CD4-positive, alpha-beta T cell (primary cell): ENCODE measurements at regions not wholly inside any gene's neighbourhood (a gene's known extent, or its start where the extent isn't known, plus 50 kb on each side); places are given as distances from the start of the nearest gene placed in this dataset.

Experiments used
- ATAC-seq: fragments of 200-7000 bp; cut with Tn5 transposase; one replicate; pipeline ENCODE4 v1.10.0; 2022; ENCODE audit warnings: mild to moderate bottlenecking; ENCODE audit not compliant: poor library complexity
- CTCF ChIA-PET: fragments of 350-600 bp; sonication (Branson Sonifier 250); formaldehyde crosslinking; loops from one replicate; lab custom pipeline; 2021; ENCODE audit warnings: antibody characterized with exemption, inconsistent platforms; lab: Charles Lee
- POLR2A ChIA-PET: fragments of 350-600 bp; sonication (Branson Sonifier 250); formaldehyde crosslinking; loops from one replicate; lab custom pipeline; 2021; ENCODE audit warnings: antibody characterized with exemption, inconsistent platforms; lab: Charles Lee
- DNase-seq, 14 experiments: peaks; one replicate each; pipeline ENCODE4 v3.0.0-alpha.2; 2013 to 2020; ENCODE audit warnings: mixed read lengths in 2 of 14
- H3K27ac ChIP-seq, 2 donors: one replicate each; pipeline versions ENCODE4 v1.5.1 to v1.7.0; 2013; ENCODE audit warnings: low read length in 2 of 2, low read depth in 1 of 2, mild to moderate bottlenecking in 1 of 2
- H3K27me3 ChIP-seq, 2 experiments: 1 replicate in 1 of 2; 2 replicates in 1 of 2; pipeline versions ENCODE4 v1.6.1 to v1.7.0; 2013; ENCODE audit warnings: low read length in 2 of 2, control low read depth in 1 of 2, mild to moderate bottlenecking in 1 of 2, moderate library complexity in 1 of 2; ENCODE audit not compliant: insufficient read depth in 2 of 2, control insufficient read depth in 1 of 2
- H3K36me3 ChIP-seq: one replicate; pipeline ENCODE4 v1.6.1; 2013; ENCODE audit warnings: low read length, control low read depth; ENCODE audit not compliant: insufficient read depth
- H3K4me1 ChIP-seq: one replicate; pipeline ENCODE4 v1.6.1; 2013; ENCODE audit warnings: low read length, control low read depth; ENCODE audit not compliant: insufficient read depth
- H3K4me3 ChIP-seq: one replicate; pipeline ENCODE4 v1.5.1; 2013; ENCODE audit warnings: mild to moderate bottlenecking, low read length, moderate library complexity
- H3K9me3 ChIP-seq, 2 experiments: 1 replicate in 1 of 2; 2 replicates in 1 of 2; pipeline versions ENCODE4 v1.6.1 to v1.7.0; 2013; ENCODE audit warnings: low read length in 2 of 2, mild to moderate bottlenecking in 2 of 2, control low read depth in 1 of 2, moderate library complexity in 1 of 2; ENCODE audit not compliant: control insufficient read depth in 1 of 2, insufficient read depth in 1 of 2
- H3K27ac Mint-ChIP-seq: one replicate; pipeline ENCODE4 v1.8.0; 2020; ENCODE audit warnings: mixed read lengths
- H3K27me3 Mint-ChIP-seq: one replicate; pipeline ENCODE4 v1.8.0; 2021; ENCODE audit warnings: mixed read lengths
- H3K36me3 Mint-ChIP-seq: one replicate; pipeline ENCODE4 v1.8.0; 2021; ENCODE audit warnings: low read depth, mixed read lengths
- H3K4me1 Mint-ChIP-seq: one replicate; pipeline ENCODE4 v1.8.0; 2021; ENCODE audit warnings: low read depth, mixed read lengths
- H3K4me3 Mint-ChIP-seq: one replicate; pipeline ENCODE4 v1.8.0; 2020; ENCODE audit warnings: mild to moderate bottlenecking, mixed read lengths
- H3K9me3 Mint-ChIP-seq: one replicate; pipeline ENCODE4 v1.8.0; 2020; ENCODE audit warnings: mixed read lengths
- intact Hi-C, 2 experiments: fragments of 100-400 bp; cut with DNase I in 1 of 2; cut with micrococcal nuclease in 1 of 2; formaldehyde crosslinking; loops; one replicate each; pipeline versions ENCODE4 v1.15.1 to v1.9.0; 2023 to 2025; cut with DNase I, micrococcal nuclease
- TF ChIP-seq, protein P1 (sequence below): fragments of 200-600 bp; IDR thresholded peaks from one replicate; pipeline ENCODE4 v1.8.0; 2022; ENCODE audit warnings: antibody characterized with exemption, mild to moderate bottlenecking

- Histone ChIP-seq H3K27me3 (no peaks in the 10 kb centered on the region), H3K4me1 (no peaks in the 10 kb centered on the region), H3K36me3 (no peaks in the 10 kb centered on the region), H3K4me3 (no peak overlapping the region), H3K9me3 (peaks cover 0 to 6% of the 10 kb centered on the region in 2 experiments), H3K27ac (no peak overlapping the region)
- CTCF ChIA-PET, result no interaction called here
- POLR2A ChIA-PET, result no interaction called here
- ATAC-seq (no peak), DNase-seq (no peak)
- Mint-ChIP-seq H3K36me3 (no peaks in the 10 kb centered on the region), H3K9me3 (peaks cover 10% of the 10 kb centered on the region), H3K4me3 (no peak overlapping the region), H3K27ac (no peak overlapping the region), H3K4me1 (no peaks in the 10 kb centered on the region), H3K27me3 (no peaks in the 10 kb centered on the region)
- intact Hi-C loops, result no loop called here
- TF ChIP-seq, protein P1, sequence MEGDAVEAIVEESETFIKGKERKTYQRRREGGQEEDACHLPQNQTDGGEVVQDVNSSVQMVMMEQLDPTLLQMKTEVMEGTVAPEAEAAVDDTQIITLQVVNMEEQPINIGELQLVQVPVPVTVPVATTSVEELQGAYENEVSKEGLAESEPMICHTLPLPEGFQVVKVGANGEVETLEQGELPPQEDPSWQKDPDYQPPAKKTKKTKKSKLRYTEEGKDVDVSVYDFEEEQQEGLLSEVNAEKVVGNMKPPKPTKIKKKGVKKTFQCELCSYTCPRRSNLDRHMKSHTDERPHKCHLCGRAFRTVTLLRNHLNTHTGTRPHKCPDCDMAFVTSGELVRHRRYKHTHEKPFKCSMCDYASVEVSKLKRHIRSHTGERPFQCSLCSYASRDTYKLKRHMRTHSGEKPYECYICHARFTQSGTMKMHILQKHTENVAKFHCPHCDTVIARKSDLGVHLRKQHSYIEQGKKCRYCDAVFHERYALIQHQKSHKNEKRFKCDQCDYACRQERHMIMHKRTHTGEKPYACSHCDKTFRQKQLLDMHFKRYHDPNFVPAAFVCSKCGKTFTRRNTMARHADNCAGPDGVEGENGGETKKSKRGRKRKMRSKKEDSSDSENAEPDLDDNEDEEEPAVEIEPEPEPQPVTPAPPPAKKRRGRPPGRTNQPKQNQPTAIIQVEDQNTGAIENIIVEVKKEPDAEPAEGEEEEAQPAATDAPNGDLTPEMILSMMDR, result no peak
Measured at GRCh38 chr4:136357556-136357955, 1174.7 kb downstream of the PCDH18 start.

- intact Hi-C loops, result no loop called here
- H3K4me1 Mint-ChIP-seq, result no peaks in the 10 kb centered on the region
- CTCF ChIA-PET, result no interaction called here
- Histone ChIP-seq H3K9me3 (peaks cover 0 to 6% of the 10 kb centered on the region in 2 experiments), H3K27ac (no peak overlapping the region), H3K4me3 (no peak overlapping the region), H3K36me3 (no peaks in the 10 kb centered on the region), H3K27me3 (no peaks in the 10 kb centered on the region), H3K4me1 (no peaks in the 10 kb centered on the region)
- H3K27ac Mint-ChIP-seq, result no peak overlapping the region
- no peaks in the 10 kb centered on the region for H3K27me3 Mint-ChIP-seq
- POLR2A ChIA-PET, result no interaction called here
- H3K4me3 Mint-ChIP-seq, result no peak overlapping the region
- TF ChIP-seq, protein P1, result no peak
- no peaks in the 10 kb centered on the region for H3K36me3 Mint-ChIP-seq
- no peak for DNase-seq
- peaks cover 8% of the 10 kb centered on the region for H3K9me3 Mint-ChIP-seq
- ATAC-seq, result no peak
Measured at GRCh38 chr4:136355970-136356369, 1176.3 kb downstream of the PCDH18 start.

- ATAC-seq (no peak), DNase-seq (no peak)
- Mint-ChIP-seq H3K9me3 (peaks cover 10% of the 10 kb centered on the region), H3K4me3 (no peak overlapping the region), H3K36me3 (no peaks in the 10 kb centered on the region), H3K4me1 (no peaks in the 10 kb centered on the region), H3K27me3 (no peaks in the 10 kb centered on the region), H3K27ac (no peak overlapping the region)
- ChIA-PET CTCF (no interaction called here), POLR2A (no interaction called here)
- H3K36me3 ChIP-seq, result no peaks in the 10 kb centered on the region
- TF ChIP-seq, protein P1, result no peak
- H3K4me3 ChIP-seq, result no peak overlapping the region
- intact Hi-C loops, result no loop called here
- no peak overlapping the region for H3K27ac ChIP-seq
- H3K9me3 ChIP-seq, result peaks cover 0 to 5% of the 10 kb centered on the region in 2 experiments
- H3K27me3 ChIP-seq, result no peaks in the 10 kb centered on the region
- no peaks in the 10 kb centered on the region for H3K4me1 ChIP-seq
Measured at GRCh38 chr4:136343340-136343739, 1189.0 kb downstream of the PCDH18 start.
